ENCODE measurements at regions not wholly inside any gene's neighbourhood (a gene's known extent, or its start where the extent isn't known, plus 50 kb on each side); places are given as distances from the start of the nearest gene placed in this dataset.
A peak's percentile ranks its signal among the peaks of the same experiment; 100 is the strongest.
"Not testable (repeated sequence)": the region's sequence is repeated elsewhere in the genome, so short reads cannot be mapped to it uniquely, and the experiment has no call there.

DNA sequence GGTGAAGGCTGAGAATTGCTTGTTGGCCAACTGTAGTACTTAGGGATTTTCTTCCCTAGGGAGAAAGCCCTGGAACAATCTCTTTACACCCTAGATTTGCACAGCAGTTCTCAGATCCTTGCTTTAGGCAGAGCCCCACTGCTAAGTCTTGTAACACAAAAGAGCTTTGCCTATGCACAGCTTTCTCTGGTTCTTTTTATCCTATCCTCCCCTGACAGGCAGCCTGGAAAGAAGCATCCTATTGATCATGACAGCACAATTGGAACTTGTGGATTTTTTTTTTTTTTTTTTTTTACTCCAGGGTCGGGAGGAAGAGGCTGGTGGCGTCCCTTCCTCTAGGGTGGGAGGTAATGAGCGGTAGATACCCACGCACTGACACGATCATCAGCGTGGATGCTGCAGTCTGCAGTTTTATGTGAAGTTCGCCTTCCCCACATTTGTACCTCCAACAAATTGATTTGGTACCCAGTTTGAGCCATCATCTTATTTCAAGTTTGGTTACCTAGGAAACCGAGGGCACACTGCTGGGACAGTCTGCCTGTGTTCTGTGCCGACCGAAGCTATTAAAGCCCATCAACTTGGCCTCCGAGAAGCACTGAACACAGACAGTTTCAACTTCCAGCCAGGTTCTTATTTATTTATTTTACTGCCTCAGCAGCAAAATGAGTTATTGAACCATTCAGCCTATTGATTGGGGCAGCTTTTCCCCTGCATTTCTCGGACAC, 110.1 kb downstream of the NRN1 start:
- DNase-seq = no peak

DNA sequence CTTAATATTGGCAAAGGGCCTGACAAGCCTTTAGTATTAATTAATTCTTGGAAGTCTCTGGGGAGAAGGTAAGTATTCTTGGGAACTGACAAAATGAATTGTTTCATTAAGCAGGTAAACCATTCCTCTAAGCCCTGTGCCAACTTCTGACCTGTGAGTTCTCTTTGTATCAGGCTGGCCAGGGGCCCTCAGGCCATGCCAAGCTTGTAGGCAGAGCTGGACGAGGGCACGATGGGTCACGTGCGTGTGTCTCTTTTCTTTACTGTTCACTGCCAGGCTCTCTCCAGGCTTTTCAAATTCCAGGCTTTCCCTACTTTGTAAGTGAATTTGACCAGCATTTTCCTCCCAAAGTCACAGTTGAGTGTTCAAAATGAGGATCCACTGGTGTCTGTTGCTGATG, 112.4 kb downstream of the NRN1 start:
- DNase-seq = no peak

- no peak for DNase-seq
Measured at GRCh38 chr6:5893295-5893694, 113.4 kb downstream of the NRN1 start.

GRCh38 chr6:5892669-5893068, 114.1 kb downstream of the NRN1 start:
- DNase-seq = no peak

GRCh38 chr6:5878792-5879191, 127.9 kb downstream of the NRN1 start:
- no peak for DNase-seq

DNA sequence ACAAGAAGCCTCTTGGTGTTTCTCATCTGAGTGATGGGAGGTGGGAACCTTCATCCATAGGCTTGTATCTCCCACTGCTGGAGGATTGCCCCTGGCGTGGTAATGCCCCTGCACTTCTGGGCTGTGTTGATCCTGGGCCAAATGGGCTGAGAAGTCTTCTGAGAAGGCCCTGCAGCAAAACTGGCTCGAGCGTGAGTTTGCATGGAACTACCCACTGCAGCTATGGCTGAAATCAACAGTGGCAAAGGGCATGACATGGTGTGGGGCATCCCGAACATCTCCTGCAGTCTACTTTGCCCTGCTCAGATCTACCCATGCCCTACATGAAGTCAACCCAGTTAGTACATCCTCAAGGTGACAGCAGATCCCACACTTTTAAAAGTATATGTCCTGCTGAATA, 130.6 kb downstream of the NRN1 start:
- DNase-seq = no peak

- not testable (repeated sequence) for DNase-seq
Measured at GRCh38 chr6:5873976-5874375, 132.7 kb downstream of the NRN1 start.

GRCh38 chr6:5871296-5871695, 135.4 kb downstream of the NRN1 start:
- DNase-seq = no peak

- no peak for DNase-seq
Measured at GRCh38 chr6:5869676-5870075, 137.0 kb downstream of the NRN1 start.

DNA sequence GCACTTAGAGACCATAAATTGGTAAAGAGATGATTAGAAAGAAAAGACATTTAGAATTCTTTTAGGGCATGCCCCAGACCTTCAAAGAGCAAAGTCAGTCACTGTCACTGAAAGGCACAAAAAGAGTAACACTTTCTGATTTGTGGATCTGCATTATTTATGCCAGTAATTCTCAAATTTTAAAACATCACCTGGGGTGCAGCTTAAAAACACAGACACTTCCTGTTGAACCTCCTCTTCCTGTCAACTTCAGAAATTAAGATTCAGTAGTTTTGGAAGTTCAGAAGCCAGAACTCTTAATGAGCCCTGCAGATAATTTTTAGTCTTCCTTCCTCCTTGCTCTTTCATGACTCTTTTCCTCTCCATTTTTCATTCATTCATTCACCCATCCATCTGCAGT, 137.5 kb downstream of the NRN1 start:
- DNase-seq = no peak

GRCh38 chr6:5866547-5867051, 140.1 kb downstream of the NRN1 start:
- DNase-seq = peak; percentile 10

DNA sequence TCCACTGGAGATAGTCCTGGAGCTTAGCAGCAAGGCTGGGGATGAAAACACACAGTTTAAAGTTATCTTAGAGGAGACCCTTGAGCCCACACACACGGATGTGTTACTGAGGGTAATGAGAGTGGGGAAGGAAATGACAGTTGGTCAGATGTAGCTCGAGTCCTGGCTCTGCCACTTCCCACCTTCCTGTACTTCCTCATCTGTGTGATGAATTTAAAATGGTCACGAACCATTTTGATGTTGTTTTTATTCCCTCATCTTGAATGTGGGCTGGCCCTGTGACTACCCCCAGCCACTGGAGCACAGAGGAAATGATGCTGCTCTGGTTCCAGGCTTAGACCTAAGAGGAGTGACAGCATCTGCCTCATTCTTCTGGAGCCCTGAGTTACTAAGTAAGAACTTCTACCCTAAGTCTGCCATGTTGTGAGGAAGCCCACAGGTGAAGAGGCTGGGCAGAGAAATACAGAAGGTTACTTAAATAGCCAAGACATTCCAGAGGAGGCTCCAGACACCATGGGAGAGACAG, 141.2 kb downstream of the NRN1 start:
- no peak for DNase-seq

GRCh38 chr6:5860849-5861248, 145.9 kb downstream of the NRN1 start:
- DNase-seq = no peak

DNA sequence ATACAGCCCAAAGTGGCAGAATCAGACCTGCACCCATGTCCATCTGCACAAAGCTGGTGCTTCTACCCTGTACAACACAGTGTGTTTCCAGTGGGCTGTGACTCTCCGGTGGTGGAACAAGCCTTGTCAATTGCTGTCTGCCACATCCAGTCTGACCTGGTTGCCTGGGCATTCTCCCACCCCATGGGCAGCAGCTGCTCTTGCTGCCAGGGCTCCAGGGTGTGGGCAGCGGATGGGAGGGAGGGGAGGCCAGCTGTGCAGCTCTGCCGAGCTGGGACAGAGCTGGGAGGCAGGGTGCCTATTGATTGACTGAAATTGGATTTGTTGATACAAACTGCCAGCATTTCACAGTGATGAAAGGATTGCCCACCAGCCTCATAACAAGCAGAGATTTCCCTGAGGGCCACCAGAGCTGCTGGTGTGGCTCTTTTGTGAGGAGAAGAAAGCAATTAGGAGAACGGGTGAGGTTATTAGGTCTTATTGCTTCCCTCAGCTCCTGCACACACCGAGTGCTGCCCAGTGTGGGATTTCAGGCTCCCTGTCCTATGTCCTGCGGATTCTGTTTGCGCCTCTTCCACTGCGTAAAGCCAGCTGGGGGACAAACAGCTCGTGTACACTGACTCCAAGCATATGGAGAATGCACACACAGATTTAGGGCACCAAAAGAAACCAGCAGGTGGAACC, 150.8 kb downstream of the NRN1 start:
- no peak for DNase-seq

- no peak for DNase-seq
Measured at GRCh38 chr6:5854899-5855298, 151.8 kb downstream of the NRN1 start.

DNA sequence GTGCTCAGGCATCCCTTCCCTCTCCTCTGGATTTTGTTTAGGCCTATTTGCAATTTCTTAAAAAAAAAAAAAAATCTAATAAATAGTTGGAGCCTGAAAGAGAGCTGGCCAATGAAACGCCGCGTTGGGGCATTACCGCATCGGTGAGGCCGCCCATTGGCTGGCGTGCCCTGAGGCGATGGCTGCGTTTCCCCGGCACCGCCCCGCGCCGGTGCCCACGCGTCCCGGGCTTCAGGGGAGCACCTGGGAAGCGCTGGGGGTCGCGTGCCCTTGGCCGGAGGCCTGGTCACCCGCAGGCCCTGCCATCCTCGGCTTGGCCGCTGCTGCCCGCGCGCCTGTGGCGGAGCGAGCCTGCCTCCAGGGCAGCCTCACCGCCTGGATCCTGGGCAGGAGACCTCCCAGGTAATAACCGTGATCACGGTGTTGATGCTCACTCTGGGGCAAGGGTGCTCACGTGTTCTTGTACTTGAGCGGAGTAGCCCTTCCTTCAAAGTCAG, 155.4 kb downstream of the NRN1 start:
- peak; percentile 30 for DNase-seq

GRCh38 chr6:5850848-5851255, 155.9 kb downstream of the NRN1 start:
- DNase-seq = no peak

DNA sequence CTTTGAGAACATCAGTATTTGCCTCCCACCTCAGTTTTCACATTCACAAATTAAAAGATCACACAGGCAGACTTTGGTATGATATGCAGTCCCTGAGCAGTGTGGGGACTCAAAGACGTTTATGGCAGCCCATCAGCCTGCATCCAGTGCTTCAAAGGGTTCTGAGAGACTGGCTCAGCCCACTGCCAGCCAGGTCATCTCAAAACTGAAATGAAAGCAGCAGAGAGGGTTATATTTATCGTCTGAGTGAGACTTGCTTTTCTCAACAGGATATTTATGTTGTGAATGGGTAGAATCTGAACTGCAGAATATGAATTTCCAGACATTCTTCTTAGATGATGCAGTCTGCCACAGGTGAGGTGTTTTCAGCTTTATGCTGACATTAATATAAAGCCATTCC, 159.8 kb downstream of the NRN1 start:
- DNase-seq = no peak

- DNase-seq = no peak
Measured at GRCh38 chr6:5846335-5846734, 160.4 kb downstream of the NRN1 start.

DNA sequence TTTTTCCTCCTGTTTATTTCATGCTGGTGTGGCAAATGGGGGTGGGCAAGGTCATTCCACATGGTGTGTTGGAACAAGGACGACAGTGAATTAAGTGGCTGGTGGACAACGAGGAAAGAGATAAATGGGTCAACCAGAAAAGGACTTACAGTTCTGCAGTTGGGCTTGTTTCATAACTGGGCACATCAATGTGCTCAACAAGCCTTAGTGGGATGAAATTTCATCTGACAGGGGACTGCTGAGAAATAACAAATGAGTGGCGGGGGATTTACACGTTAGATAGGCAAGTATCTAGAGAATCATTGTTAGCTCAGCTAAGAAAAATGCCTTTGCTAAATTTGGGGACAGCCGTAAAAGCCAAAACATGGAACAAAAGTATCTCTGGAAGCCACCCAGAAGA, 163.6 kb downstream of the NRN1 start:
- no peak for DNase-seq

- DNase-seq = no peak
Measured at GRCh38 chr6:5840734-5841390, 165.9 kb downstream of the NRN1 start.

DNA sequence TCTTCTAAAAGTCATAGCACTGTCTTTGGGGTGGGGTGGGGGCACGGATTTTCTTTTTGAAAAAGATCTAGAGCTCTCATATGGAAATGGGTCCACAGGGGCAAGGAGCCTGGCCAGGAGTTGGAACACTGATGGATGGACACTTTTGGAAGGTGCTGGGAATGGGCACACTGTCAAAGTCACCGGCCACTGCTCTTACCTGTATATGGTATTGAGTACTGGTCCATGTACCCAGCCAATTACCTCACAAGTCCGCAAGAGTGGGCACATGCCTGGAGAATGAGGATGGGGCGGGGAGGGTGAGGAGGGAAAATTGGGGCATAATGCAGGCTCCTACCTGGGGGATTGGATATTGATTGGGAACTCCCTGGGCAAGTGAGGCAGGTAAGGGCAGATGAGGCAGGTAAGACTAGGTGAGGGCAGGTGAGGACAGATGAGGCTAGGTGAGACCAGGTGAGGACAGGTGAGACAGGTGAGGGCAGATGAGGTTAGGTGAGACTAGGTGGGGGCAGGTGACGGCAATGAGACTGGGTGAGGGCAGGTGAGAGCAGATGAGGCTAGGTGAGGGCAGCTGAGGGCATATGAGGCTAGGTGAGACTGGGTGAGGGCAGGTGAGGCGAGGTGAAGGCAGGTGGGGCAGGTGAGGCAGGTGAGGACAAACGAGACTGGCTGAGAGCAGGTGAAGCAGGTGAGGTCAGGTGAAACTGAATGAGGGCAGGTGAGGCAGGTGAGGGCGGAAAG, 167.9 kb downstream of the NRN1 start:
- DNase-seq = no peak

GRCh38 chr6:5837323-5837722, 169.4 kb downstream of the NRN1 start:
- DNase-seq = no peak

Measured in NCI-H1436 (cell line).